ENCODE measurements at regions not wholly inside any gene's neighbourhood (a gene's known extent, or its start where the extent isn't known, plus 50 kb on each side); places are given as distances from the start of the nearest gene placed in this dataset.

GRCh38 chr4:125049711-125050110 is 265.0 kb upstream of the FAT4 start:
- Mint-ChIP-seq H3K4me1 (peaks cover 12% of the 10 kb centered on the region), H3K9me3 (peaks cover 10% of the 10 kb centered on the region), H3K27me3 (ENCODE audit: low read depth) (no peaks in the 10 kb centered on the region), H3K4me3 (no peak overlapping the region), H3K36me3 (ENCODE audit: low read depth) (no peaks in the 10 kb centered on the region), H3K27ac (no peak overlapping the region)
- no peak for TF ChIP-seq CTCF (IDR thresholded peaks at IDR 0.05; ENCODE audit: unreplicated experiment in 3 of 3)

GRCh38 chr4:125045311-125045710 is 269.4 kb upstream of the FAT4 start:
- Mint-ChIP-seq H3K27me3 (ENCODE audit: low read depth) (no peaks in the 10 kb centered on the region), H3K27ac (peak overlapping the region; percentile 57 to 81 (median 80)), H3K36me3 (ENCODE audit: low read depth) (no peaks in the 10 kb centered on the region), H3K4me1 (peaks cover 8% of the 10 kb centered on the region), H3K9me3 (peaks cover 10% of the 10 kb centered on the region), H3K4me3 (no peak overlapping the region)
- no peak for TF ChIP-seq CTCF (IDR thresholded peaks at IDR 0.05; ENCODE audit: unreplicated experiment in 3 of 3)

- H3K27ac Mint-ChIP-seq = peak overlapping the region; percentile 57 to 81 (median 80)
- H3K4me3 Mint-ChIP-seq = peak overlapping the region in 1 of 3 experiments; percentile 2
- no peak for TF ChIP-seq CTCF (IDR thresholded peaks at IDR 0.05; ENCODE audit: unreplicated experiment in 3 of 3)
- peaks cover 10% of the 10 kb centered on the region for H3K9me3 Mint-ChIP-seq
- H3K27me3 Mint-ChIP-seq (ENCODE audit: low read depth) = no peaks in the 10 kb centered on the region
- H3K36me3 Mint-ChIP-seq (ENCODE audit: low read depth) = no peaks in the 10 kb centered on the region
- H3K4me1 Mint-ChIP-seq = peaks cover 8% of the 10 kb centered on the region
Observed at GRCh38 chr4:125044886-125045285, 269.9 kb upstream of the FAT4 start.

GRCh38 chr4:125043486-125043885 is 271.3 kb upstream of the FAT4 start:
- Mint-ChIP-seq H3K4me3 (no peak overlapping the region), H3K9me3 (peaks cover 4% of the 10 kb centered on the region), H3K4me1 (peaks cover 8% of the 10 kb centered on the region), H3K27ac (peak overlapping the region in 1 of 3 experiments; percentile 20), H3K27me3 (ENCODE audit: low read depth) (no peaks in the 10 kb centered on the region), H3K36me3 (ENCODE audit: low read depth) (no peaks in the 10 kb centered on the region)
- TF ChIP-seq CTCF (IDR thresholded peaks at IDR 0.05; ENCODE audit: unreplicated experiment in 3 of 3) = no peak

- H3K4me1 Mint-ChIP-seq = peaks cover 8% of the 10 kb centered on the region
- no peak overlapping the region for H3K4me3 Mint-ChIP-seq
- H3K36me3 Mint-ChIP-seq (ENCODE audit: low read depth) = no peaks in the 10 kb centered on the region
- no peaks in the 10 kb centered on the region for H3K27me3 Mint-ChIP-seq (ENCODE audit: low read depth)
- H3K27ac Mint-ChIP-seq = no peak overlapping the region
- TF ChIP-seq CTCF (IDR thresholded peaks at IDR 0.05; ENCODE audit: unreplicated experiment in 3 of 3) = no peak
- H3K9me3 Mint-ChIP-seq = peaks cover 4% of the 10 kb centered on the region
Observed at GRCh38 chr4:125042041-125042440, 272.7 kb upstream of the FAT4 start.

- no peak for TF ChIP-seq CTCF (IDR thresholded peaks at IDR 0.05; ENCODE audit: unreplicated experiment in 3 of 3)
- H3K9me3 Mint-ChIP-seq = no peaks in the 10 kb centered on the region
- H3K27me3 Mint-ChIP-seq (ENCODE audit: low read depth) = no peaks in the 10 kb centered on the region
- no peak overlapping the region for H3K27ac Mint-ChIP-seq
- no peak overlapping the region for H3K4me3 Mint-ChIP-seq
- no peaks in the 10 kb centered on the region for H3K36me3 Mint-ChIP-seq (ENCODE audit: low read depth)
- H3K4me1 Mint-ChIP-seq = peaks cover 8% of the 10 kb centered on the region
Observed at GRCh38 chr4:125041372-125041930, 273.3 kb upstream of the FAT4 start.

Data from nephron (organoid).